Heart right ventricle (tissue), 16 donors: ENCODE measurements at regions not wholly inside any gene's neighbourhood (a gene's known extent, or its start where the extent isn't known, plus 50 kb on each side); places are given as distances from the start of the nearest gene placed in this dataset.
"Not testable (repeated sequence)": the region's sequence is repeated elsewhere in the genome, so short reads cannot be mapped to it uniquely, and the experiment has no call there.

Experiments used
- ATAC-seq, 8 donors: fragments of 200-7000 bp; cut with Tn5 transposase; one replicate each; pipeline ENCODE4 v1.9.1; 2020; ENCODE audit warnings: mild to moderate bottlenecking in 8 of 8, moderate library complexity in 8 of 8, moderate number of reproducible peaks in 1 of 8
- DNase-seq, 2 donors: peaks; one replicate each; pipeline ENCODE4 v3.0.0-alpha.2; 2020
- H3K27ac ChIP-seq, 10 donors: fragments of 200-600 bp; sonication (generic) in 2 of 10; one replicate each; pipeline versions ENCODE4 v1.5.0 to v1.8.0; 2020 to 2022; ENCODE audit warnings: mild to moderate bottlenecking in 3 of 10
- H3K27me3 ChIP-seq, 7 donors: fragments of 200-600 bp; one replicate each; pipeline ENCODE4 v1.8.0; 2021 to 2022; ENCODE audit warnings: mild to moderate bottlenecking in 2 of 7
- H3K36me3 ChIP-seq, 9 donors: fragments of 200-600 bp; sonication (generic) in 1 of 9; one replicate each; pipeline versions ENCODE4 v1.5.0 to v1.8.0; 2020 to 2022; ENCODE audit warnings: mild to moderate bottlenecking in 2 of 9
- H3K4me1 ChIP-seq, 9 donors: fragments of 200-600 bp; sonication (generic) in 1 of 9; one replicate each; pipeline versions ENCODE4 v1.5.0 to v1.8.0; 2020 to 2022; ENCODE audit warnings: mild to moderate bottlenecking in 4 of 9
- H3K4me3 ChIP-seq, 10 donors: fragments of 200-600 bp; sonication (generic) in 2 of 10; one replicate each; pipeline versions ENCODE4 v1.5.0 to v1.8.0; 2020 to 2022; ENCODE audit warnings: mild to moderate bottlenecking in 7 of 10, moderate library complexity in 2 of 10
- H3K9me3 ChIP-seq, 11 donors: fragments of 200-600 bp in 10 of 11; sonication (generic) in 2 of 11; one replicate each; pipeline versions ENCODE4 v1.5.0 to v1.8.0; 2013 to 2022; ENCODE audit warnings: mild to moderate bottlenecking in 2 of 11, control low read depth in 1 of 11, moderate library complexity in 1 of 11
- CTCF ChIP-seq, 9 donors: fragments of 200-600 bp; sonication (generic) in 2 of 9; IDR thresholded peaks; one replicate each; pipeline versions ENCODE4 v1.5.0 to v1.8.0; 2021 to 2022; ENCODE audit warnings: antibody characterized with exemption in 9 of 9, mild to moderate bottlenecking in 5 of 9, moderate library complexity in 1 of 9
- WGBS, 2 donors: extraction: QIAGEN DNeasy Blood & Tissue Kit; methylation state at CpG; one replicate each; pipeline ENCODE4 v1.1.7; 2013; ENCODE audit warnings: inconsistent platforms in 1 of 2; 5-methylcytosine and 5-hydroxymethylcytosine counted together
- intact Hi-C, 10 donors: fragments of 100-400 bp; cut with DNase I; formaldehyde crosslinking; loops; one replicate each; pipeline versions ENCODE4 v1.11.1 to v1.14.2; 2022
- donor health status: Arrhythmogenic right ventricular cardiomyopathy.
- donor health status: ischemic (EF 13 %, LVEDD 7.1; RV severe dilation, severe dysfunction).
- donor health status: healthy with polysubstance abuse.
- donor health status: DM: no; HTN: yes; CAD: no.
- donor health status: DM: no; HTN: no; CAD: no.
- donor health status: ischemic (EF 25% LVEDD 6.9; RV normal size, moderate dysfunction).
- donor health status: ischemic (EF 25% LVEDD 5.7; RV mildly dilated, moderate dysfunction).
- donor health status: healthy.
- donor health status: DM: yes; HTN: yes; CAD: no.
- donor health status: Ischemic cardiomyopathy.
- donor health status: ischemic (EF 35%, LVEDD 5.7; RV mildly dilated, moderate dysfunction).
- donor health status: nonischemic (EF 11% LVEDD 7.7; RV severe dilation, severe dysfunction).
- donor health status: DM: yes; HTN: yes; CAD: no.
- donor health status: PGD.
- donor health status: ischemic (EF 29% LVEDD 5.4; RV normal size, mild dysfunction).
- donor health status: nonischemic (EF 23%, LVEDD 6.1; RV moderate dilation, normal function).

- H3K36me3 ChIP-seq: no peaks in the 10 kb centered on the region
- DNase-seq (no peak), ATAC-seq (no peak)
- no peak overlapping the region for H3K4me3 ChIP-seq
- 82 to 91% methylated on average over 4 of the region's 4 CpGs for WGBS, 2 donors
- H3K27ac ChIP-seq: no peak overlapping the region
- intact Hi-C loops: no loop called here
- no peaks in the 10 kb centered on the region for H3K9me3 ChIP-seq
- TF ChIP-seq CTCF (IDR thresholded peaks at IDR 0.05): no peak
- H3K27me3 ChIP-seq: no peaks in the 10 kb centered on the region
- H3K4me1 ChIP-seq: no peaks in the 10 kb centered on the region
Measured at GRCh38 chrY:7663261-7663660, 751.7 kb upstream of the AMELY start.

- H3K9me3 ChIP-seq: no peaks in the 10 kb centered on the region
- WGBS, 2 donors: 87 to 94% methylated on average over 5 of the region's 5 CpGs
Measured at GRCh38 chrY:7659047-7659446, 747.5 kb upstream of the AMELY start.

GRCh38 chrY:7656596-7656995 lies 745.0 kb upstream of the AMELY start:
- DNase-seq (no peak), ATAC-seq (no peak)
- intact Hi-C loops: no loop called here
- no peaks in the 10 kb centered on the region for H3K36me3 ChIP-seq
- H3K9me3 ChIP-seq: no peaks in the 10 kb centered on the region
- no peaks in the 10 kb centered on the region for H3K4me1 ChIP-seq
- no peak overlapping the region for H3K4me3 ChIP-seq
- WGBS, 2 donors: 87 to 90% methylated on average over 5 of the region's 5 CpGs
- no peak for TF ChIP-seq CTCF (IDR thresholded peaks at IDR 0.05)
- no peaks in the 10 kb centered on the region for H3K27me3 ChIP-seq
- no peak overlapping the region for H3K27ac ChIP-seq

More at GRCh38 chrY:7659047-7659446, 747.5 kb upstream of the AMELY start:
- Histone ChIP-seq H3K4me3 (no peak overlapping the region), H3K27ac (no peak overlapping the region), H3K36me3 (no peaks in the 10 kb centered on the region), H3K4me1 (no peaks in the 10 kb centered on the region), H3K27me3 (no peaks in the 10 kb centered on the region)
- no peak for TF ChIP-seq CTCF (IDR thresholded peaks at IDR 0.05)
- ATAC-seq (no peak), DNase-seq (no peak)
- intact Hi-C loops: no loop called here

- no peaks in the 10 kb centered on the region for H3K27me3 ChIP-seq
- no peak for ATAC-seq
- no peak for DNase-seq
- no peaks in the 10 kb centered on the region for H3K4me1 ChIP-seq
- no peak overlapping the region for H3K27ac ChIP-seq
- H3K4me3 ChIP-seq: no peak overlapping the region
- no peaks in the 10 kb centered on the region for H3K9me3 ChIP-seq
- no peak for TF ChIP-seq CTCF (IDR thresholded peaks at IDR 0.05)
- H3K36me3 ChIP-seq: no peaks in the 10 kb centered on the region
- intact Hi-C loops: no loop called here
Measured at GRCh38 chrY:7654985-7655384, 743.4 kb upstream of the AMELY start.

- H3K4me1 ChIP-seq, intact Hi-C loops, H3K9me3 ChIP-seq, H3K27ac ChIP-seq, ATAC-seq, H3K27me3 ChIP-seq, H3K36me3 ChIP-seq, H3K4me3 ChIP-seq, DNase-seq: not testable (repeated sequence)
- WGBS, 2 donors: 80 to 85% methylated on average over 1 of the region's 1 CpG
Measured at GRCh38 chrY:7649866-7650265, 738.3 kb upstream of the AMELY start.
